Activated gamma-delta T cell (primary cell): ENCODE measurements at regions not wholly inside any gene's neighbourhood (a gene's known extent, or its start where the extent isn't known, plus 50 kb on each side); places are given as distances from the start of the nearest gene placed in this dataset.
A peak's percentile ranks its signal among the peaks of the same experiment; 100 is the strongest.
"Not testable (repeated sequence)": the region's sequence is repeated elsewhere in the genome, so short reads cannot be mapped to it uniquely, and the experiment has no call there.

Experiments used
- DNase-seq: peaks from one replicate; lab custom pipeline; 2025; lab: John Stamatoyannopoulos, UW

- no peak for DNase-seq
Measured at GRCh38 chr13:90447734-90448101, 899.8 kb upstream of the MIR17HG start.

DNA sequence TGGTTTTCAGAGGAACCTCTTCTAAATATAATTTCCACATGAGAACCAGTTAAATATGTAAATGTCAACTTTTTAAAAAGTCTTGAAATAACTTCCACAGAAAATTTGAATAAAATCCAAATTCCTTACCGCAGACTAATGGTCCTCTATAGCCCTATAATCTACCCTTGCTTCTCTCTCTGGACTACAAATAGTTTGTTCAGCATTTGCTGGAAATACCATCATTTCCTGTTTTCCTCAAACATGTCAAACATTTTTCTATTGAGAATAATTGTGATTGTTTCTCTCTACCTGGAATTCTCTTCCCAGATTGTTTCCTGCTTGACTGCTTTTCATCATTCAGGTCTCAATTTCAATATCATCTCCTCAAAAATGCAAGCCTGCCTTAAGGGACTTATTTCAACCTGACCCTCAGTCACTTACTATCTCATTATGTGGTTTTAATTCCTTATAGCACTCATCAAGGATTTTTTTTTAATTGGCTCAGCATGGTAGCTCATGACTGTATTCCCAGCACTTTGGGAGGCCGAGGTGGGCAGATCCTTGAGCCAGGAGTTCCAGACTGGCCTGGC, 898.9 kb upstream of the MIR17HG start:
- no peak for DNase-seq

DNA sequence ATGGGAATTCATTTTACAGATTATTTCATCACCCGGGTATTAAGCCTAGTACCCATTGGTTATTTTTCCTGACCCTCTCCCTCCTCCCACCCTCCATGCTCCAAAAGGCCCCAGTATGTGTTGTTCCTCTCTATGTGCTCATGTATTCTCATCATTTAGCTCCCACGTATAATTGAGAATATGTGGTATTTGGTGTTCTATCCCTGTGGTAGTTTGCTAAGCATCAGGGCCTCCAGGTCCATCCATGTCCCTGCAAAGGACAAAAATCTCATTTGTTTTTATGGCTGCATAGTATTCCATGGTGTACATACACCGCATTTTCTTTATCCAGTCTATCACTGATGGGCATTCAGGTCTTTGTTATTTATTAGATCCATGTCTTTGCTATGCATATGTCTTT, 894.1 kb upstream of the MIR17HG start:
- no peak for DNase-seq

DNA sequence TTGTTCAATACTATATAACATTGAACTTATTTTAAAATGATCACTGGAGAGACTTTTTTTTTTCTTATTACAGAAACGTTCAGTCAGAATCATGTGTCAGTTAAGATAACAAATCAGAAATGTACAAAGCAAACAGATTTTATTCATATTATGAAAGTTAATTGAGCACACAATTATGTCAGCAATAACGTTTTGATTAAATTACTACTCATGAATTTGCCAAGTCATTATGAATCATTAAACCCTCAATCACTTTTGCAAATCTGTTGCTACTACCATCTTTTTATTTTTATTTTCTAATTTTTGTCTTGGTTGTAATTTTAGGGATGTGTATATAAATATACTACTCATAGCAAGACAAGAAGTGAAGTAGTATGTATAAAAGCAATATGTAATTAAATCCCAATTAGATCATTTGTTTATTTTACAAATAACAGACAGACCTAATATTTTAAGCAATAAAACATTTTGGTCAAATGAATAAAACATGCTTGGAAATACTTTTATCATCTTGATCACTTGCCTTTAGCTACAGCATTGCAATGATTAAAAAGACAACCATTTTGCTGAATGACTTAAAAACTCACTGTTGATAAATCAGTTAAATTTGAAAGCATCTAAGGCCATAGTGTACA, 893.4 kb upstream of the MIR17HG start:
- no peak for DNase-seq

GRCh38 chr13:90455067-90455466, 892.4 kb upstream of the MIR17HG start:
- DNase-seq, result no peak

GRCh38 chr13:90455823-90456222, 891.7 kb upstream of the MIR17HG start:
- no peak for DNase-seq

DNA sequence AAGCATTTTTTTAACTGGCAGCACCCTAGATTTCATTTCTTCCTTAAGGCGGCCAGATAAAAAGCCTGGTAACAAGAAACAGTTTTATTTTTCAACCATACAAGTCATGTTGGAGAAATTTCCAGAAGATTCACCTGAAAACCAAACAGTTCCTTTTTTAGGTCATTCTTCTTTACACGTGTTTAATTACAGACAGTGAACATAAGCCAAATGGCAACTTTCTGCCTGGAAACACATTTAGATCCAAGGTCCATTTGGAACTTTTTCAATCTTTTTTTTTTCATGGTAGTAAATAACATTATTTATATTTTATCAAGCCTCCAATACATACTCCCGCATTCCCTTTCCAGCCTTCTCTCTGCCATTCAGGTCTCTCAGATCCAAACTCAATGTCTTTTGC, 886.1 kb upstream of the MIR17HG start:
- DNase-seq, result no peak

DNA sequence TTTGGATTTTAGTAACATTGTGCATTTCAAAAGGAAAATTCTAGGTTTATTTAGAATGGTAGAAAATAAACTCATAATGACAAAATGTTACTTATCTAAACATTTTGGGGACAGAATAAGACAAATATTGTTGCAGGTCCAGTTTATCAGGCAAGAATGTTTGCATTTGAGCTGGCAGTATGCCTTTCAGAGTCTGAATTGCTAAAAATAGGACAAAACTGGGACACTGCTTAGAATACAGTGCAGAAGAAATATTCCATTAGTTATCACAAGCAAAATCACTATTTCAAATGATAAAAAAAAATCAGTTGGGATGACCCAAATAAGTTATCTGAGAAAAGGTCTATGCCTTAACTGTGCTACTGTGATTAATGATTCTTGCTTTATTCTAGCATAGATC, 870.3 kb upstream of the MIR17HG start:
- DNase-seq, result no peak

GRCh38 chr13:90483906-90484305, 863.6 kb upstream of the MIR17HG start:
- DNase-seq, result no peak

DNA sequence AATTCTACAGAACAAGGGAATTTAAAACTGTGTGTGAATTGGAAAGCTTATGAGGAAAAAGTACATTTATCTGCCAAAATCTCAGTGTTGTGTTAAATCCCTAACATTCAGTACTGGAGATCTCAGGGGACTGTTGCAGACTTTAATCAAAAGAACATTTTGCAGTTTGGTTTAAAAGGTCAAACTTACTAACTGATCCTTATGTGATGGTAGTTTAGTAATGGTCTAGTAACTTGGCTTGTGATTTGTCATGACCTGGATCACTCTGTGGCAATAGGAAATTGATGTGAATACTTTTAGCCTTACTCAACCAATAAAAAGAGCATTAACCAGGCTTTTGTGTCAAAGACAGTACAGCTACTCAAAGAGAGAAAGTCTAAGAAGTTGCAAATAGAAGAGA, 862.1 kb upstream of the MIR17HG start:
- DNase-seq, result no peak

GRCh38 chr13:90492872-90493271, 854.6 kb upstream of the MIR17HG start:
- no peak for DNase-seq

- DNase-seq, result no peak
Measured at GRCh38 chr13:90493667-90494066, 853.8 kb upstream of the MIR17HG start.

DNA sequence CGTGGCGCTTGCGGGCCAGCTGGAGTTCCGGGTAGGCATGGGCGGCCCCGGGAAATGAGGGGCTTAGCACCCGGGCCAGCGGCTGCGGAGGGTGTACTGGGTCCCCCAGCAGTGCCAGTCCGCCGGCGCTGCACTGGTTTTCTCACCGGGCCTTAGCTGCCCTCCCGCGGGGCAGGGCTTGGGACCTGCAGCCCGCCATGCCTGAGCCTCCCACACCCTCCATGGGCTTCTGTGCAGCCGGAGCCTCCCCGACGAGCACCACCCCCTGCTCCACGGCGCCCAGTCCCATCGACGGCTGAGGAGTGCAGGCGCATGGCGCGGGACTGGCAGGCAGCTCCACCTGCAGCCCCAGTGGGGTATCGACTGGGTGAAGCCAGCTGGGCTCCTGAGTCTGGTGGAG, 852.6 kb upstream of the MIR17HG start:
- peak; percentile 8 for DNase-seq

DNA sequence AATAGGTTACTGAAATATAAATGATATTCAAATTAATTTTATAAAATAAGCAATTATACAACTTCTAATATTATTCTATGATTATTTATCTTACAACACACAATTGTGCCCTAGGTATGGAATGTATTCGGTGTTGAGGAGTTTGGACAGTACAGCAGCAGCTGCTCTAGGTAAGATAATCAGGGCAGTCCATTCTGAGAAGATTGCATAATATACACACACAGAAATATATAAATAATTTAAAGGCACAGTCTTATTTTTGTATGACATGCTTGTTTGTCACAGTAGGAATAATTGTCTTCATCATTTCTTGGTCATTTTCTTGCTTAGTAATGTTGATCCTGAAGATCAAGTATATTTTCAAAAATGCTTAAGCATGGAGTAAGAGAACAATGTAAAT, 849.4 kb upstream of the MIR17HG start:
- no peak for DNase-seq

DNA sequence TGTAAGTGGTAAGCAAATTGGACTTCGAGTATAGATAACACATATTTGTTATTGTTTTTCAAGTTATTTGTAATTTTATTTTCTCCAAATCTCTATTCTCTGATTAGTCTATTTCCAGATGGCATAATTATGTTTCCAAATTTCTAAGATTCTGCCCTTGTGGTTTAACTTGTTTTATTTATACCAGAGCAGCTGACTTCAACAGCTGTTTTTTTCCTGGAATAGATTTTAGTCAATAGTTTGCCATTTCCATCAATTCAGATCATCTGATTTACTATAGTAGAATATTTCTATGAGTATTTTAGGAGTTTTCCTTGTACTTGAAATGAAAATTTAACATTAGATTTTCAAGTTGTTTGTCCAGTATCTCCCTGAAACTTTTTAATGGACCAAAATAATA, 848.7 kb upstream of the MIR17HG start:
- DNase-seq, result no peak

DNA sequence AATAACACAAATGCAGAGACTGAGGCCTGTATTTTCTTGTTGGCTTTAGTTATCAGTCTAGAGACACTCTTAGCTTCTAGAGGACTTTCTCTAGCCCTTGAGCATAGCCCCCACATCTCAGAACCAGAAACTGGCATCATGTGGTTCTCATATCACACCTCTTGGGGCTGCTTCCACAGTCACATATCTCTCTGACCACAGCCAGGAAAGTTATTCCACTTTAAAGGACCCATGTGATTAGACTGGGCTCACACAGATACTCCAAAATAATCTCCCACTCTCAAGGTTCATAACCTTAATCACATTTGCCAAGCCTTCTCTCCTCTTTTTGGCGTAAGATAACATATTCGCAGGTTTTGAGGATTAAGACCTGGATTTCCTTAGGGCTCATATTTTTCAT, 846.9 kb upstream of the MIR17HG start:
- DNase-seq, result no peak

DNA sequence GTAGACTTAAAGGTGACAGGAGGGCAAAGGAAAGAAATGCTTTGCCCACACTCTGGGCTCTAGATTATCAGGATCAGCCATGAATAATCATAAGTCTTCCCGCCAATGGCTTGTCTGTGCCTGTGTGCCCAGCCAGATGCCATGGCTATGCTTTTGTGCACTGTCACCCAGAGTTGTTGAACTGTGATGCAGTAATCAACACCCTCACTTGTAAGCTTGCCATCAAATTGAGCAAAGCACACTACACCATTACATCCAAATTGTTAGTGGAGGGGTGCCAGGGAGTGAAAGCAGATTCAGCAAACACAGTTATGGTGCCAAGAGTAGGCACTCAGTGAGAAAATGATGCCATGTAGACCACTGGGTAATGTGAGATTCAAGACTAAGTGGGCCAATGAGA, 845.3 kb upstream of the MIR17HG start:
- no peak for DNase-seq

DNA sequence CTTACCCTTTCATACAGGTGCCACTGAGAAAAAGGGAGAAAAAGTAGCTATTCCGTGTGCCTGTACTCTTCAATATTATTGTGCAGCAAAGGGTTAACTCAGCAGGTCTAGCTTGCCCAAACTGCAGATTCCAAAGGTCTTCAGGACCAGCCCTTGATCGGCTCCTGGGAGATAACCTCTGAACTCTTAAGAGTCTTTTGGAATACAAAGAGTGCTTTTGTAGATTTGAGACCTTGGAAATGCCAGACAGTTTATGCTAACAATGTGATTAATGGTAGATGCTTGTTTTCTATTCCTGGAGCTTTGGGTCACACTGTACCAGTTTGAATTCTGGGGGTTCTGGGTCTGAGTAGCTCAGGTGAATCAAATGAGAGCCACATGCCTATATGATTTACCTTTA, 844.7 kb upstream of the MIR17HG start:
- no peak for DNase-seq

DNA sequence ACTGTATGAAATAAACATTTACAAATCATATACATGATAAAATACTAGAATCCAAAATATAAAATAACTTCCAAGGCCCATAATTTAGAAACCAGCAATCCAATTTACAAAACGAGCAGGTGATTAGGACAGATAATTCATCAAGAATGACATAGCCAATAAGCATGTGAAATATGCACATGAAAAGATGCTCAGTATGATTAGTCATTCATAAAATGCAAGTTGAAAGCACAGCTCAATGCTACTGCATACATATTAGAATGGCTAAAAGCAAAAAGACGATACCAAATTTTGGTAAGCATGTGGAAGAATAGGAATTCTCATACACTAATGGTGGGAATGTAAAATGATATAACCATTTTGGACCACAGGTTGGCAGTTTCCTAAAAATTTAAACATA, 837.2 kb upstream of the MIR17HG start:
- DNase-seq, result no peak

DNA sequence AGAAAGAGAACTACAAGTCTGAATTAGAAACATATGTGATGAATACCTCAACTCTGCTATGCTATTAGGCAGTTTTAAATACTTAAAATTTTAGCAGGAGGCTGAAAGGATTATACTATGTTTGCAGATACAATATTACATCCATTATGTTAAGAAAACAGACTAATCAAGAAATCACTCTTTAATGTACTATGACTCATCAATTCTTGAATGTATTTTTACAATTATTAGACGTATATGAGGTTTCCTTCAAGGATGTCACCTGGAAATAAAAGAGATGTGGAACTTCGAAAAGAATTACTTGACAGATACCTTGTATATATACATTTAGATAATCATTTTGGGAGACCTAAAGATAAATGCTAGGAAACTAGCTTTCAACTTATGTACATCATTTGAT, 835.6 kb upstream of the MIR17HG start:
- no peak for DNase-seq

DNA sequence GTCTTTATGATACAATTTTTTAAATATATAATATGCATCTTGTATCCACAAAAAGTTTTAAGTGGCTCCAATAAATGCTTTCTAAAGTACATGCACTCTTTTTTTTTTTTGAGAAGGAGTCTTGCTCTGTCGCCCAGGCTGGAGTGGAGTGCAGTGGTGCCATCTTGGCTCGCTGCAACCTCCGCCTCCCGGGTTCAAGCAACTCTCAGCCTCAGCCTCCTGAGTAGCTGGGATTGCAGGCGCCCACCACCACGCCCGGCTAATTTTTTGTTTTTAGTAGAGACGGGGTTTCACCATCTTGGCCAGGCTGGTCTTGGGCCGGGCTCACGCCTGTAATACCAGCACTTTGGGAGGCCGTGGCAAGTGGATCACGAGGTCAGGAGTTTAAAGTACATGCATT, 832.8 kb upstream of the MIR17HG start:
- DNase-seq, result not testable (repeated sequence)

GRCh38 chr13:90518417-90518816, 829.1 kb upstream of the MIR17HG start:
- no peak for DNase-seq

DNA sequence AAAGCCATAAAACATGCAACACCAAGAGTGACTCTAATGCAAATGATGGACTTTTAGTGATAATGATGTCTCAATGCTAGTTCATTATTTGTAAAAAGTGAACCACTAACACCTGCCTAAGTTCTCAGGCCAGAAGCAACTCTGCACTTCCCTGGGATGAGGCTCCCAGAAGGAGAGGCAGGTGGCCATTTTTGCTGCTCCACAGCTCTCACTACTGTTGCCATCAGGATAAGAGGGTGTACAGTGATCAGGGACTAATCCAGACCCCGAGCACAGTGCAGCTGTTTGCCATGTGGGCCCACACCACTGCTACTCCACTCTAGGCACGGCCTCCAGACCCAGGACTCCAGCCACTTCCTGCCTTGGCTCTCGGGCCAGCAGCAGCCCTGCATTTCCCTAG, 828.3 kb upstream of the MIR17HG start:
- DNase-seq, result no peak

- no peak for DNase-seq
Measured at GRCh38 chr13:90526711-90527110, 820.8 kb upstream of the MIR17HG start.
